Astrocyte (in vitro differentiated cells and primary cell): ENCODE measurements at regions not wholly inside any gene's neighbourhood (a gene's known extent, or its start where the extent isn't known, plus 50 kb on each side); places are given as distances from the start of the nearest gene placed in this dataset.

Experiments
- DNase-seq: peaks from one replicate; pipeline ENCODE4 v3.0.0-alpha.2; 2010; ENCODE audit warnings: low read depth
- FAIRE-seq: peaks from 2 replicates; lab custom pipeline; 2011; peaks lifted over from hg19 to GRCh38; lab: Jason Lieb, UNC
- H2AFZ ChIP-seq: 2 replicates; pipeline ENCODE4 v1.6.0; 2012; ENCODE audit warnings: low read depth, low read length, inconsistent platforms
- H3K27ac ChIP-seq: 2 replicates; pipeline ENCODE4 v1.5.1; 2011; ENCODE audit warnings: low read depth, low read length, inconsistent platforms
- H3K27me3 ChIP-seq: 2 replicates; pipeline ENCODE4 v1.6.0; 2011; ENCODE audit warnings: low read length, inconsistent platforms; ENCODE audit not compliant: insufficient read depth
- H3K36me3 ChIP-seq: 2 replicates; pipeline ENCODE4 v1.5.1; 2011; ENCODE audit warnings: low read length, inconsistent platforms; ENCODE audit not compliant: insufficient read depth
- H3K4me1 ChIP-seq: 2 replicates; pipeline ENCODE4 v1.5.1; 2011; ENCODE audit warnings: low read length, inconsistent platforms; ENCODE audit not compliant: insufficient read depth
- H3K4me2 ChIP-seq: 2 replicates; pipeline ENCODE4 v1.6.0; 2012; ENCODE audit warnings: low read length, inconsistent platforms
- H3K4me3 ChIP-seq: 2 replicates; pipeline ENCODE4 v1.5.1; 2011; ENCODE audit warnings: low read depth, mild to moderate bottlenecking, low read length, inconsistent platforms; ENCODE audit not compliant: insufficient read depth
- H3K79me2 ChIP-seq: 2 replicates; pipeline ENCODE4 v1.6.0; 2012; ENCODE audit warnings: mild to moderate bottlenecking, low read length, inconsistent platforms; ENCODE audit not compliant: insufficient read depth
- H3K9ac ChIP-seq: 2 replicates; pipeline ENCODE4 v1.6.0; 2012; ENCODE audit warnings: mild to moderate bottlenecking, low read length, inconsistent platforms
- H3K9me3 ChIP-seq: 2 replicates; pipeline ENCODE4 v1.5.1; 2012; ENCODE audit warnings: low read depth, mild to moderate bottlenecking, low read length, inconsistent platforms; ENCODE audit not compliant: insufficient read depth
- H4K20me1 ChIP-seq: 2 replicates; pipeline ENCODE4 v1.6.0; 2012; ENCODE audit warnings: low read length, inconsistent platforms; ENCODE audit not compliant: insufficient read depth
- H3K27ac Mint-ChIP-seq: one replicate; pipeline ENCODE4 v1.8.0; 2021; ENCODE audit warnings: mild to moderate bottlenecking, mixed read lengths; ENCODE audit not compliant: unreplicated experiment
- H3K27me3 Mint-ChIP-seq: one replicate; pipeline ENCODE4 v1.8.0; 2021; ENCODE audit warnings: low read depth, mixed read lengths; ENCODE audit not compliant: unreplicated experiment
- H3K36me3 Mint-ChIP-seq: one replicate; pipeline ENCODE4 v1.8.0; 2021; ENCODE audit warnings: low read depth, mixed read lengths; ENCODE audit not compliant: unreplicated experiment
- H3K4me1 Mint-ChIP-seq: one replicate; pipeline ENCODE4 v1.8.0; 2021; ENCODE audit warnings: low read depth, mixed read lengths; ENCODE audit not compliant: unreplicated experiment
- H3K4me3 Mint-ChIP-seq: one replicate; pipeline ENCODE4 v1.8.0; 2021; ENCODE audit warnings: mild to moderate bottlenecking, moderate library complexity, mixed read lengths; ENCODE audit not compliant: unreplicated experiment
- H3K9me3 Mint-ChIP-seq: one replicate; pipeline ENCODE4 v1.8.0; 2021; ENCODE audit warnings: mild to moderate bottlenecking, mixed read lengths; ENCODE audit not compliant: unreplicated experiment
- CTCF ChIP-seq: IDR thresholded peaks from 2 replicates; pipeline ENCODE4 v1.5.1; 2011; ENCODE audit warnings: low read depth, mild to moderate bottlenecking, inconsistent platforms, low read length, moderate library complexity; ENCODE audit not compliant: insufficient read depth
- EZH2 ChIP-seq: IDR thresholded peaks from 2 replicates; pipeline ENCODE4 v1.6.1; 2012; ENCODE audit warnings: mild to moderate bottlenecking, low read length, inconsistent platforms; ENCODE audit not compliant: insufficient read depth

DNA sequence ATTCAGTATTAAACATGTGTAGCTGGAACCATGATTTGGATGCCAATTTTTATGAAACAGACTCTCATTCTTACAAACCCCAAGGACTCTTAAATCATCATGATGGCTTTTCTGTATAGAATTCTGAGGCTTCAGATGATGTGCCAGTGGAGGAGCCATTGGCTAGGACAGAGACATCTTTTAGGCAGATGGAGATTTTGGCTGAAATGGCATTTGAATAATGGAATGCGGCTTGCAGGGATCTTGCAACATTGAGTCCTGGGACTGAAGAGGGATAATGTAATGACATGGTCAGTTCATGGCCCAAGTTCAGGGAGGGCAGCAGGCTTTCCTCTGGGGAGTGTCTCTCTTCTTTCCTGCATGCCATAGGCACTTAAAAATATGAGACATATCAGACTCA is 172.4 kb downstream of the ABCA8 start:
- H2AFZ ChIP-seq = no peak overlapping the region
- no peaks in the 10 kb centered on the region for H3K79me2 ChIP-seq
- H3K4me1 Mint-ChIP-seq = no peaks in the 10 kb centered on the region
- H3K27me3 ChIP-seq = no peaks in the 10 kb centered on the region
- no peak for TF ChIP-seq EZH2
- no peak for TF ChIP-seq CTCF
- no peak overlapping the region for H3K4me3 Mint-ChIP-seq
- H3K4me3 ChIP-seq = no peak overlapping the region
- H3K27ac ChIP-seq = no peak overlapping the region
- no peaks in the 10 kb centered on the region for H4K20me1 ChIP-seq
- H3K36me3 ChIP-seq = no peaks in the 10 kb centered on the region
- H3K27me3 Mint-ChIP-seq = no peaks in the 10 kb centered on the region
- H3K9me3 ChIP-seq = no peaks in the 10 kb centered on the region
- no peaks in the 10 kb centered on the region for H3K4me1 ChIP-seq
- no peaks in the 10 kb centered on the region for H3K36me3 Mint-ChIP-seq
- H3K9me3 Mint-ChIP-seq = no peaks in the 10 kb centered on the region
- H3K9ac ChIP-seq = no peak overlapping the region
- FAIRE-seq = no peak
- H3K27ac Mint-ChIP-seq = no peak overlapping the region
- H3K4me2 ChIP-seq = no peak overlapping the region
- no peak for DNase-seq

DNA sequence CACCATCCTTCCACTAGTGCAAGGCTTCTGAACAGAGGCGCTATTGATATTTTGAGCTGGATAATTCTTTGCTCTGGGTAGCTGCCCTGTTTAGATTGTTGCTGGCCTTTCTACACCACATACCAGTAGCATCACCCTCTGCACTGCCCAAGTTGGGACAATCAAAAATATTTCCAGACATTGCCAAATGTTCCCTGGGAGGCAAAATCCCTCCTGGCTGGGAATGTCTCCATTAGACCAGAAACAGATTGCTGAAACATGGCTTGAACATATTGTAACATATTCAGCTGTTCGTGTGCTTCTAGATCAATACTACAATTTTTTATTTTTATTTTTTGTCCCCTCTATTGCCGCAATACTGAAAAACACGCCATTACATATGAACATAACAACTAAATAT is 174.6 kb downstream of the ABCA8 start:
- Mint-ChIP-seq H3K4me1 (no peaks in the 10 kb centered on the region), H3K4me3 (no peak overlapping the region), H3K27me3 (no peaks in the 10 kb centered on the region), H3K36me3 (no peaks in the 10 kb centered on the region), H3K9me3 (no peaks in the 10 kb centered on the region), H3K27ac (no peak overlapping the region)
- FAIRE-seq (no peak), DNase-seq (no peak)
- Histone ChIP-seq H3K9me3 (no peaks in the 10 kb centered on the region), H3K9ac (no peak overlapping the region), H3K4me2 (no peak overlapping the region), H3K27me3 (no peaks in the 10 kb centered on the region), H3K79me2 (no peaks in the 10 kb centered on the region), H3K4me3 (no peak overlapping the region), H3K36me3 (no peaks in the 10 kb centered on the region), H3K27ac (no peak overlapping the region), H3K4me1 (no peaks in the 10 kb centered on the region), H2AFZ (no peak overlapping the region), H4K20me1 (no peaks in the 10 kb centered on the region)
- no peak for TF ChIP-seq CTCF
- no peak for TF ChIP-seq EZH2

DNA sequence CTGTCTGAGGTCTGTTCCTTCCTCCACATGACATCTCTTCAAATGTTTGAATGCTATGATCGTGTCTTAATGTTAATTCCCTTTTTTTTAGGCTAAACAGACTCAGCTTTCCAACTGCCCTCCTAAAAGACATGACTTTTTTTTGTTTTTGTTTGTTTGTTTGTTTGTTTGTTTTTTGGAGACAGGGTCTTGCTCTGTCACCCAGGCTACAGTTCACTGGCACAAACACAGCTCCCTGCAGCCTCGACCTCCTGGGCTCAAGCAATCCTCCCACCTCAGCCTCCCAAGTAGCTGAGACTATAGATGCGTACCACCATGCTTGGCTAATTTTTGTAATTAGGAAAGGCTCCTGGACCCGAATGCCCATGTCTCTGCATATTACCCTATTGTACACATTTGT is 176.5 kb downstream of the ABCA8 start:
- Histone ChIP-seq H3K4me3 (no peak overlapping the region), H3K27me3 (no peaks in the 10 kb centered on the region), H3K4me1 (peaks cover 7% of the 10 kb centered on the region), H3K9ac (no peak overlapping the region), H3K79me2 (no peaks in the 10 kb centered on the region), H3K27ac (no peak overlapping the region), H3K36me3 (no peaks in the 10 kb centered on the region), H2AFZ (no peak overlapping the region), H4K20me1 (no peaks in the 10 kb centered on the region), H3K4me2 (no peak overlapping the region), H3K9me3 (no peaks in the 10 kb centered on the region)
- DNase-seq (no peak), FAIRE-seq (no peak)
- H3K4me3 Mint-ChIP-seq = no peak overlapping the region
- H3K36me3 Mint-ChIP-seq = no peaks in the 10 kb centered on the region
- TF ChIP-seq CTCF (no peak), EZH2 (no peak)
- no peak overlapping the region for H3K27ac Mint-ChIP-seq
- no peaks in the 10 kb centered on the region for H3K9me3 Mint-ChIP-seq
- peaks cover 6% of the 10 kb centered on the region for H3K4me1 Mint-ChIP-seq
- H3K27me3 Mint-ChIP-seq = no peaks in the 10 kb centered on the region
